Vagina (tissue), 2 donors: ENCODE measurements at regions not wholly inside any gene's neighbourhood (a gene's known extent, or its start where the extent isn't known, plus 50 kb on each side); places are given as distances from the start of the nearest gene placed in this dataset.

Experiments
- CTCF ChIP-seq, 3 experiments: fragments of 450-650 bp in 2 of 3; fragments of 200-600 bp in 1 of 3; sonication (generic) in 1 of 3; IDR thresholded peaks; one replicate each; pipeline ENCODE4 v1.5.1; 2017 to 2019; ENCODE audit warnings: antibody characterized with exemption in 3 of 3, mild to moderate bottlenecking in 2 of 3, moderate library complexity in 2 of 3
- POLR2A ChIP-seq, 2 donors: fragments of 450-650 bp; IDR thresholded peaks; one replicate each; pipeline ENCODE4 v1.6.1; 2017; ENCODE audit warnings: antibody characterized with exemption in 2 of 2, mild to moderate bottlenecking in 2 of 2, moderate library complexity in 2 of 2
- POLR2AphosphoS5 ChIP-seq, 2 donors: sonication (generic); formaldehyde crosslinking; IDR thresholded peaks; one replicate each; pipeline ENCODE4 v1.9.0; 2017; ENCODE audit warnings: antibody characterized with exemption in 2 of 2, mild to moderate bottlenecking in 2 of 2, low read depth in 1 of 2; ENCODE audit not compliant: insufficient read depth in 1 of 2

DNA sequence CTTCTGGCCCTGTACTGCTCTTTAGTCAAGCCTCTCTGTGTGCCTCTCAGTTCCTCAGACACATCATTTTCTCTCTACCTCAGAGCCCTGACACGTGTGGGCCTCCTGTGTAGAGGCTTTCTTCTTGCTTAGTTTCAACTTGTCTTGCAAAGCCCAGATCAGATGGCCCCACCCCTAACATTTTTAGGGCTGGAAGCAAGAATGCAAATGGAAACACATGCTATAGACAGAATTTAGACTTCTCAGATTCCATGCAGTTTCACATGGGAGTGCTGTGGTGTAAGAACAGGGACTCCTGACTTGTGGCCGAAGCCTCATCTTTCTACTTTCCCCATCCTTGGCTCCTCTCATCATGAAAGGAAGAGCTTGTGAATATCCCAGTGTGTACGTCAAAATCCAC, 350.7 kb downstream of the DCHS2 start:
- TF ChIP-seq CTCF (IDR thresholded peaks at IDR 0.05) (no peak), POLR2A (IDR thresholded peaks at IDR 0.05) (no peak), POLR2AphosphoS5 (IDR thresholded peaks at IDR 0.05; ENCODE audit: insufficient read depth in 1 of 2, low read depth in 1 of 2) (no peak)
